Neural cell (in vitro differentiated cells): ENCODE measurements at regions not wholly inside any gene's neighbourhood (a gene's known extent, or its start where the extent isn't known, plus 50 kb on each side); places are given as distances from the start of the nearest gene placed in this dataset.

Experiments used
- H2AFZ ChIP-seq: fragments of 200-600, 300-800 bp; sonication (generic), shearing (Covaris generic); 2 replicates; pipeline ENCODE4 v1.6.0; 2014; ENCODE audit warnings: low read depth, mild to moderate bottlenecking, antibody characterized with exemption, low read length, moderate library complexity
- H3F3A ChIP-seq: fragments of 200-600 bp; shearing (Covaris generic); 2 replicates; pipeline ENCODE4 v1.6.1; 2016; ENCODE audit warnings: mild to moderate bottlenecking, moderate library complexity, mixed read lengths, antibody characterized with exemption, low read length; ENCODE audit not compliant: insufficient read depth, poor library complexity, severe bottlenecking
- H3K27ac ChIP-seq: fragments of 200-600, 300-800 bp; sonication (generic), shearing (Covaris generic); 2 replicates; pipeline ENCODE4 v1.5.1; 2014; ENCODE audit warnings: mild to moderate bottlenecking, low read length, moderate library complexity
- H3K27me3 ChIP-seq: fragments of 300-800, 200-600 bp; sonication (generic), shearing (Covaris generic); 2 replicates; pipeline ENCODE4 v1.6.0; 2014; ENCODE audit warnings: mild to moderate bottlenecking, low read depth, low read length, moderate library complexity; ENCODE audit not compliant: insufficient read depth
- H3K36me3 ChIP-seq: fragments of 300-800, 200-600 bp; sonication (generic), shearing (Covaris generic); 2 replicates; pipeline ENCODE4 v1.5.1; 2014; ENCODE audit warnings: mild to moderate bottlenecking, antibody characterized with exemption, low read length, moderate library complexity; ENCODE audit not compliant: insufficient read depth
- H3K4me2 ChIP-seq: fragments of 300-800, 200-600 bp; sonication (generic), shearing (Covaris generic); 2 replicates; pipeline ENCODE4 v1.6.0; 2014; ENCODE audit warnings: mild to moderate bottlenecking, low read length
- H3K4me3 ChIP-seq: fragments of 300-800, 200-600 bp; sonication (generic), shearing (Covaris generic); 2 replicates; pipeline ENCODE4 v1.5.1; 2014; ENCODE audit warnings: mild to moderate bottlenecking, low read length, moderate library complexity
- H3K79me2 ChIP-seq: fragments of 200-600 bp; shearing (Covaris generic); replicated peaks from 2 replicates; pipeline ENCODE4 v1.6.0; 2014; ENCODE audit warnings: mild to moderate bottlenecking, low read length, moderate library complexity; ENCODE audit not compliant: insufficient read depth
- H3K9ac ChIP-seq: fragments of 300-800, 200-600 bp; sonication (generic), shearing (Covaris generic); 2 replicates; pipeline ENCODE4 v1.6.1; 2016; ENCODE audit warnings: mild to moderate bottlenecking, low read length, mixed read lengths
- H3K9me2 ChIP-seq: fragments of 200-600 bp; shearing (Covaris generic); 2 replicates; pipeline ENCODE4 v1.6.1; 2016; ENCODE audit warnings: mild to moderate bottlenecking, low read length, mixed read lengths; ENCODE audit not compliant: insufficient read depth
- H3K9me3 ChIP-seq: fragments of 200-600, 300-800 bp; sonication (generic), shearing (Covaris generic); 2 replicates; pipeline ENCODE4 v1.6.1; 2016; ENCODE audit warnings: mild to moderate bottlenecking, mixed run types, low read length, moderate library complexity, mixed read lengths
- H4K20me1 ChIP-seq: fragments of 200-600 bp; shearing (Covaris generic); 2 replicates; pipeline ENCODE4 v1.6.1; 2016; ENCODE audit warnings: mild to moderate bottlenecking, mixed run types; ENCODE audit not compliant: insufficient read depth
- CTCF ChIP-seq: fragments of 450-650 bp; IDR thresholded peaks from 2 replicates; pipeline ENCODE4 v1.5.1; 2014; ENCODE audit warnings: antibody characterized with exemption, mild to moderate bottlenecking, moderate library complexity; ENCODE audit not compliant: poor library complexity, severe bottlenecking
- EP300 ChIP-seq: fragments of 450-650 bp; conservative IDR thresholded peaks from 2 replicates; pipeline ENCODE4 v1.6.1; 2014; ENCODE audit warnings: antibody characterized with exemption, mild to moderate bottlenecking, moderate library complexity; ENCODE audit not compliant: poor library complexity, severe bottlenecking
- EZH2 ChIP-seq: fragments of 200-600, 300-800 bp; shearing (Covaris generic), sonication (generic); IDR thresholded peaks from 2 replicates; pipeline ENCODE4 v1.6.1; 2014; ENCODE audit warnings: antibody characterized with exemption, low read length, borderline replicate concordance, mild to moderate bottlenecking; ENCODE audit not compliant: insufficient read depth, poor library complexity, severe bottlenecking
- MXI1 ChIP-seq: fragments of 450-650 bp; conservative IDR thresholded peaks from 2 replicates; pipeline ENCODE4 v1.6.1; 2014; ENCODE audit warnings: antibody characterized with exemption, mild to moderate bottlenecking; ENCODE audit not compliant: poor library complexity, severe bottlenecking
- POLR2AphosphoS5 ChIP-seq: IDR thresholded peaks from 2 replicates; pipeline ENCODE4 v1.6.1; 2012
- RAD21 ChIP-seq: fragments of 450-650 bp; conservative IDR thresholded peaks from 2 replicates; pipeline ENCODE4 v1.6.1; 2014; ENCODE audit warnings: antibody characterized with exemption, mild to moderate bottlenecking, moderate library complexity
- REST ChIP-seq: IDR thresholded peaks from 2 replicates; pipeline ENCODE4 v1.6.1; 2012; ENCODE audit warnings: borderline replicate concordance
- SMC3 ChIP-seq: fragments of 450-650 bp; conservative IDR thresholded peaks from 2 replicates; pipeline ENCODE4 v1.6.1; 2014; ENCODE audit warnings: antibody characterized with exemption, mild to moderate bottlenecking, moderate library complexity; ENCODE audit not compliant: poor library complexity
- TAF1 ChIP-seq: IDR thresholded peaks from 2 replicates; pipeline ENCODE4 v1.6.1; 2012; ENCODE audit warnings: low read depth

- Histone ChIP-seq H3K79me2 (no peaks in the 10 kb centered on the region), H4K20me1 (no peaks in the 10 kb centered on the region), H3K27me3 (no peaks in the 10 kb centered on the region), H3F3A (no peaks in the 10 kb centered on the region), H3K27ac (no peak overlapping the region), H3K9me3 (no peaks in the 10 kb centered on the region), H3K4me2 (no peak overlapping the region), H3K9ac (no peak overlapping the region), H3K9me2 (no peaks in the 10 kb centered on the region), H3K36me3 (no peaks in the 10 kb centered on the region), H2AFZ (no peak overlapping the region), H3K4me3 (no peak overlapping the region)
- TF ChIP-seq REST (no peak), MXI1 (no peak), POLR2AphosphoS5 (no peak), CTCF (no peak), EZH2 (no peak)
Observed at GRCh38 chr13:31476753-31477152, 262.6 kb upstream of the RXFP2 start.

GRCh38 chr13:31477961-31478360, 261.4 kb upstream of the RXFP2 start:
- no peak overlapping the region for H3K4me3 ChIP-seq
- no peaks in the 10 kb centered on the region for H4K20me1 ChIP-seq
- no peaks in the 10 kb centered on the region for H3F3A ChIP-seq
- H3K9me3 ChIP-seq = no peaks in the 10 kb centered on the region
- no peaks in the 10 kb centered on the region for H3K9me2 ChIP-seq
- no peak overlapping the region for H3K27ac ChIP-seq
- TF ChIP-seq TAF1 = no peak
- no peak for TF ChIP-seq MXI1
- no peak for TF ChIP-seq REST
- no peak for TF ChIP-seq RAD21
- TF ChIP-seq CTCF = no peak
- TF ChIP-seq SMC3 = no peak
- TF ChIP-seq EP300 = no peak
- no peak for TF ChIP-seq EZH2
- TF ChIP-seq POLR2AphosphoS5 = no peak
- H3K4me2 ChIP-seq = no peak overlapping the region
- H3K79me2 ChIP-seq = no peaks in the 10 kb centered on the region
- H3K27me3 ChIP-seq = no peaks in the 10 kb centered on the region
- no peaks in the 10 kb centered on the region for H3K36me3 ChIP-seq
- no peak overlapping the region for H3K9ac ChIP-seq
- H2AFZ ChIP-seq = no peak overlapping the region
